Mesenchymal stem cell (in vitro differentiated cells and primary cell): ENCODE measurements at regions not wholly inside any gene's neighbourhood (a gene's known extent, or its start where the extent isn't known, plus 50 kb on each side); places are given as distances from the start of the nearest gene placed in this dataset.
"Not testable (repeated sequence)": the region's sequence is repeated elsewhere in the genome, so short reads cannot be mapped to it uniquely, and the experiment has no call there.

Source experiments
- DNase-seq: peaks from one replicate; pipeline ENCODE4 v3.0.0-alpha.2; 2013
- H2AFZ ChIP-seq: one replicate; pipeline ENCODE4 v1.6.1; 2013; ENCODE audit warnings: low read depth, mild to moderate bottlenecking, control low read depth, inconsistent platforms, low read length, moderate library complexity
- H2AK5ac ChIP-seq: 2 replicates; pipeline ENCODE4 v1.6.1; 2013; ENCODE audit warnings: low read length, moderate library complexity, mild to moderate bottlenecking, inconsistent platforms; ENCODE audit not compliant: severe bottlenecking
- H2BK120ac ChIP-seq: one replicate; pipeline ENCODE4 v1.6.1; 2013; ENCODE audit warnings: low read depth, mild to moderate bottlenecking, inconsistent platforms, low read length, moderate library complexity
- H2BK12ac ChIP-seq, 2 experiments: one replicate each; pipeline ENCODE4 v1.6.1; 2013; ENCODE audit warnings: inconsistent platforms in 2 of 2, low read length in 2 of 2, mild to moderate bottlenecking in 2 of 2, moderate library complexity in 2 of 2, control low read depth in 1 of 2
- H2BK15ac ChIP-seq: one replicate; pipeline ENCODE4 v1.6.1; 2013; ENCODE audit warnings: mild to moderate bottlenecking, low read depth, inconsistent platforms; ENCODE audit not compliant: poor library complexity, severe bottlenecking
- H2BK5ac ChIP-seq: 2 replicates; pipeline ENCODE4 v1.6.1; 2013; ENCODE audit warnings: low read depth, mild to moderate bottlenecking, low read length, control low read depth, inconsistent platforms; ENCODE audit not compliant: poor library complexity, severe bottlenecking
- H3K14ac ChIP-seq, 2 experiments: one replicate each; pipeline ENCODE4 v1.6.1; 2013; ENCODE audit warnings: inconsistent platforms in 2 of 2, low read length in 2 of 2, control low read depth in 1 of 2, mild to moderate bottlenecking in 1 of 2, moderate library complexity in 1 of 2
- H3K18ac ChIP-seq, 2 experiments: one replicate each; pipeline ENCODE4 v1.6.1; 2013; ENCODE audit warnings: inconsistent platforms in 2 of 2, low read length in 2 of 2, control low read depth in 1 of 2, low read depth in 1 of 2, mild to moderate bottlenecking in 1 of 2
- H3K23ac ChIP-seq, 2 experiments: one replicate each; pipeline ENCODE4 v1.6.1; 2013; ENCODE audit warnings: inconsistent platforms in 2 of 2, low read length in 2 of 2, mild to moderate bottlenecking in 2 of 2, moderate library complexity in 2 of 2, control low read depth in 1 of 2
- H3K27ac ChIP-seq: 2 replicates; pipeline ENCODE4 v1.5.1; 2013; ENCODE audit warnings: mild to moderate bottlenecking, moderate library complexity, low read length, control low read depth, inconsistent platforms; ENCODE audit not compliant: poor library complexity, severe bottlenecking
- H3K27me3 ChIP-seq, 2 experiments: 2 replicates each; pipeline versions ENCODE4 v1.6.1 to v1.7.0; 2013; ENCODE audit warnings: low read length in 2 of 2, mild to moderate bottlenecking in 2 of 2, moderate library complexity in 2 of 2, control low read depth in 1 of 2, inconsistent platforms in 1 of 2; ENCODE audit not compliant: control insufficient read depth in 1 of 2, insufficient read depth in 1 of 2
- H3K36me3 ChIP-seq, 2 experiments: 2 replicates each; pipeline versions ENCODE4 v1.6.1 to v1.7.0; 2013; ENCODE audit warnings: low read length in 2 of 2, control low read depth in 1 of 2, inconsistent platforms in 1 of 2, low read depth in 1 of 2, mild to moderate bottlenecking in 1 of 2; ENCODE audit not compliant: insufficient read depth in 2 of 2, control insufficient read depth in 1 of 2
- H3K4ac ChIP-seq, 2 experiments: one replicate each; pipeline ENCODE4 v1.6.1; 2013; ENCODE audit warnings: inconsistent platforms in 2 of 2, low read length in 2 of 2, mild to moderate bottlenecking in 2 of 2, moderate library complexity in 2 of 2, control low read depth in 1 of 2, low read depth in 1 of 2
- H3K4me1 ChIP-seq: 2 replicates; pipeline ENCODE4 v1.6.1; 2013; ENCODE audit warnings: low read depth, low read length, control low read depth; ENCODE audit not compliant: control insufficient read depth, insufficient read depth
- H3K4me2 ChIP-seq: 2 replicates; pipeline ENCODE4 v1.6.1; 2013; ENCODE audit warnings: low read length, mild to moderate bottlenecking, inconsistent platforms; ENCODE audit not compliant: poor library complexity, severe bottlenecking
- H3K4me3 ChIP-seq, 2 experiments: 2 replicates each; pipeline versions ENCODE4 v1.5.1 to v1.7.0; 2013; ENCODE audit warnings: low read length in 2 of 2, mild to moderate bottlenecking in 2 of 2, control low read depth in 1 of 2, low read depth in 1 of 2; ENCODE audit not compliant: insufficient read depth in 1 of 2
- H3K79me1 ChIP-seq: replicated peaks from 2 replicates; pipeline ENCODE4 v1.6.1; 2013; ENCODE audit warnings: mild to moderate bottlenecking, control low read depth, low read length, inconsistent platforms; ENCODE audit not compliant: poor library complexity, severe bottlenecking
- H3K9ac ChIP-seq: 2 replicates; pipeline ENCODE4 v1.7.0; 2013; ENCODE audit warnings: mild to moderate bottlenecking, low read length, moderate library complexity
- H3K9me3 ChIP-seq: 2 replicates; pipeline ENCODE4 v1.7.0; 2013; ENCODE audit warnings: mild to moderate bottlenecking, low read length; ENCODE audit not compliant: control insufficient read depth
- H4K8ac ChIP-seq: one replicate; pipeline ENCODE4 v1.6.1; 2013; ENCODE audit warnings: inconsistent platforms, mild to moderate bottlenecking, low read length, moderate library complexity
- H4K91ac ChIP-seq: one replicate; pipeline ENCODE4 v1.6.1; 2013; ENCODE audit warnings: mild to moderate bottlenecking, low read length, inconsistent platforms
- WGBS: methylation state at CpG from one replicate; pipeline ENCODE4 v1.1.7; 2013; ENCODE audit warnings: mixed read lengths; 5-methylcytosine and 5-hydroxymethylcytosine counted together

DNA sequence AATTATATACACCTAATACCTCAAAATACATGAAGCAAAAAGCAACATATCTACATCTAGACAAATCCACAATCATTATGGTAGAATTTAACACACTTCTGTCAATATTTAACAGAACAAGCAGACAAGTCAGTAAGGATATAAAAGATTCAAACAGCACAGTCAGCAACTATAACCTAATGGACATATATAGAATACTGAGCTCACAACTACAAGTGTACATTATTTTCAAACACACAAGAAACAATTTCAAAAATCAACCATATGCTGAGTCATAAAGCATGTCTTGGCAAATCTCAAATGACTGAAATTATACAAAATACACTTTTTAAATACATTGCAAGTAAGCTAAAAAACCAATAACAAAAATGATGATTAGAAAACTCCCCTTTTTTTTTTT, 178.0 kb downstream of the TOMM20 start:
- no peak overlapping the region for H3K4me3 ChIP-seq
- H2BK120ac ChIP-seq: no peak overlapping the region
- no peak overlapping the region for H3K27ac ChIP-seq
- no peak overlapping the region for H4K8ac ChIP-seq
- no peak for DNase-seq
- no peak overlapping the region for H3K18ac ChIP-seq
- H2AK5ac ChIP-seq: no peak overlapping the region
- H2BK12ac ChIP-seq: no peak overlapping the region
- no peak overlapping the region for H2BK5ac ChIP-seq
- no peak overlapping the region for H2BK15ac ChIP-seq
- no peaks in the 10 kb centered on the region for H3K27me3 ChIP-seq
- peaks cover 3% of the 10 kb centered on the region for H3K9me3 ChIP-seq
- no peak overlapping the region for H3K9ac ChIP-seq
- no peak overlapping the region for H3K14ac ChIP-seq
- no peaks in the 10 kb centered on the region for H3K79me1 ChIP-seq
- no peak overlapping the region for H3K4me2 ChIP-seq
- H3K36me3 ChIP-seq: no peaks in the 10 kb centered on the region
- H3K23ac ChIP-seq: no peak overlapping the region
- no peak overlapping the region for H3K4ac ChIP-seq
- H2AFZ ChIP-seq: no peak overlapping the region
- peaks cover 13% of the 10 kb centered on the region for H3K4me1 ChIP-seq
- no peak overlapping the region for H4K91ac ChIP-seq

DNA sequence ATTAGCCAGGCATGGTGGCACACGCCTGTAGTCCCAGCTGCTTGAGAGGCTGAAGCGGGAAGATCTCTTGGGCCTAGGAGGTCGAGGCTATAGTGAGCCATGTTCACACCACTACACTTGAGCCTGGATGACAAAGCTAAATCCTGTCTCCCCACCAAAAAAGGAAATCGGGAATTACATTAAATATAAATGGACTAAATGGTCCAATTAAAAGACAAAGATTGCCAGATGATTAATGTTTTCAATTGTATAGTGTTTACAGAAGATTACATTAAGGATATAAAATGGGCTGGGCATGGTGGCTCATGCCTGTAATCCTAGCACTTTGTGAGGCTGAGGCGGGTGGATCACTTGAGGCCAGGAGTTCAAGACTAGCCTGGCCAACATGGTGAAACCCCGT, 179.1 kb downstream of the TOMM20 start:
- not testable (repeated sequence) for H3K36me3 ChIP-seq, H3K27me3 ChIP-seq, H3K9me3 ChIP-seq, H3K4me2 ChIP-seq, H3K79me1 ChIP-seq, H4K91ac ChIP-seq, H2BK15ac ChIP-seq, H3K27ac ChIP-seq, H4K8ac ChIP-seq, H3K14ac ChIP-seq, H3K9ac ChIP-seq, H3K4me3 ChIP-seq, H2AFZ ChIP-seq, H2BK12ac ChIP-seq, H3K18ac ChIP-seq, H3K4ac ChIP-seq, DNase-seq, H2BK5ac ChIP-seq, H3K23ac ChIP-seq, H2BK120ac ChIP-seq, H3K4me1 ChIP-seq
- 98% methylated on average over 5 of the region's 6 CpGs for WGBS
- H2AK5ac ChIP-seq: peak overlapping the region; percentile 87

DNA sequence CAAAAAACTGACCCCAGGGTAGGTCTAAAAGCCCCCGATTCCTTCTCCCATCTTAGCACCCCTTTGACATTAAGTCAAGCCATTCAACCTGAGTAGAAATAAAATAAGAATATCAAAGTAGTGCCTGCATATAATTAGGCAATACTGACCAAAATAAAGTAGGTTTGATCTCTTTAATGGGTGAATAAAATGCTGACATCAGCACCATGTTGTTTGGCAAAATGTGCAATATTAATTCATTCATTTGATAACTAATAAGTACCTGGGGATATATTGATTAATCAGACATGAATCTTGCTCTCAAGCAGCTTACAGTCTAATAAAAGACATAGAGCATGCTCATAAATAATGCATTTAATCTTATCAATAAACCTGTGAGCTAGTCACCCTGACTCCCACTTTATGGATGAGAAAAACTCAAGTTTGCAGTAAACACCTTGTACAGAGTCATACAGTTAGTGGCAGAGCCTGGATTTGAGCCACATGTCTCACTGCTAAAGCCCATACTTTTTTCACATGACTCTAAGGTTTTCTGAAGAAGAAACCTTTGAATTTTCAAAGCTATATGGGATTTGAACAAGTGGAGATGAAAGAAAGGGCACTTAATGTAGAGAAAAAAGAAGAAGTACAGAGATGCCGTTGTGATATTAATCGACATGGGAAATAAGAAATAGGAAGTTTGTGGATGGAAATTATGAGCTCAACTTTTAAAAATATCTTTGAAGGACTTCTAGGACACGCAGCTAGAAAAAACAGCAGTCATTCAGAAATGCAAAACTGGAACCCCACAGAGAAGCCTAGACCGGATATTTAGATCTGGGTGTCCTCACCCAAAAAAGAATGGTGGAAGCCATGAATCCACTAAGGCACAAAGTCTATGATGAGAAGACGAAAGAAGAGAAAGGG, 183.9 kb downstream of the TOMM20 start:
- Histone ChIP-seq H3K4ac (no peak overlapping the region), H3K27me3 (no peaks in the 10 kb centered on the region), H3K79me1 (no peaks in the 10 kb centered on the region), H2AFZ (no peak overlapping the region), H2BK5ac (no peak overlapping the region), H3K4me1 (peaks cover 2% of the 10 kb centered on the region), H3K18ac (no peak overlapping the region), H3K27ac (no peak overlapping the region), H2BK15ac (no peak overlapping the region), H3K9me3 (peaks cover 3% of the 10 kb centered on the region), H2BK12ac (no peak overlapping the region), H4K91ac (no peak overlapping the region), H3K14ac (no peak overlapping the region), H3K36me3 (no peaks in the 10 kb centered on the region), H3K4me2 (no peak overlapping the region), H3K4me3 (no peak overlapping the region), H2AK5ac (no peak overlapping the region), H3K9ac (no peak overlapping the region), H2BK120ac (no peak overlapping the region), H4K8ac (no peak overlapping the region), H3K23ac (no peak overlapping the region)
- DNase-seq: no peak
- 95% methylated on average over 5 of the region's 6 CpGs for WGBS

DNA sequence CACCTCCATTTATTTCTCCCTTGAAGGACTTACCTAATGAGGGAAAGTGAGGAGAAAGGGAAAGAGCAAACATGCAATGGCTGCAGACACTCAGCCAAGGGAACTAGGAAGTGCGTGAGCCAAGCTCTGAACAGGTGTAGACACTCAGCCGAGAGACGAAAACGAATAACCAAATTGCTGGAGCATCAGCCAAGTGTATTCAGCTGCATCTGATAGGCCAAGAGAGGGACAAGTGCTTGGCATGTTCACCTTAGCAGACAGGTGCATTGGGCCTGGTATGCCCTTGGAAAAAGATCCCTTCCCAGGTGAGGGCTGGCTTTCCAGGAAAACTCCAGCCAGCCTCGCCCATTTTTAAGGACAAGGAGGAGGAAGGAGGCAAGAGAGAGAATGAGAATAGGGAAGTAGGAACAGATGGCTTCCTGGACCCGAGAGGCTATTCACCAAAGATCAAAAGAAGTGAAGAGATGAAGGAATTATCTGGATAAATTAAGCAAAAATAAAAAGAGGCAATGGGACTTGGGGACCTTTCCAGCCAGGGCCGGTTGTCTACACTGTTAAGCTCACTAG, 184.7 kb downstream of the TOMM20 start:
- H3K14ac ChIP-seq: no peak overlapping the region

More for the DNA sequence above, 184.7 kb downstream of the TOMM20 start:
- H2AFZ ChIP-seq: no peak overlapping the region
- no peak overlapping the region for H2AK5ac ChIP-seq
- H2BK120ac ChIP-seq: no peak overlapping the region
- no peaks in the 10 kb centered on the region for H3K79me1 ChIP-seq
- no peak overlapping the region for H3K23ac ChIP-seq
- no peaks in the 10 kb centered on the region for H3K27me3 ChIP-seq
- WGBS: 82% methylated on average over 7 of the region's 7 CpGs
- H4K8ac ChIP-seq: no peak overlapping the region
- H4K91ac ChIP-seq: no peak overlapping the region
- H2BK12ac ChIP-seq: no peak overlapping the region
- H2BK5ac ChIP-seq: no peak overlapping the region
- no peak overlapping the region for H3K18ac ChIP-seq
- H3K36me3 ChIP-seq: no peaks in the 10 kb centered on the region
- H3K4me3 ChIP-seq: no peak overlapping the region
- no peak for DNase-seq
- peaks cover 2% of the 10 kb centered on the region for H3K4me1 ChIP-seq
- no peak overlapping the region for H3K4me2 ChIP-seq
- H3K9ac ChIP-seq: no peak overlapping the region
- H3K27ac ChIP-seq: no peak overlapping the region
- H2BK15ac ChIP-seq: no peak overlapping the region
- no peak overlapping the region for H3K4ac ChIP-seq
- no peaks in the 10 kb centered on the region for H3K9me3 ChIP-seq
